Bronchial epithelial cell (primary cell): ENCODE measurements at regions not wholly inside any gene's neighbourhood (a gene's known extent, or its start where the extent isn't known, plus 50 kb on each side); places are given as distances from the start of the nearest gene placed in this dataset.
A peak's percentile ranks its signal among the peaks of the same experiment; 100 is the strongest.

Experiments
- DNase-seq: peaks from one replicate; pipeline ENCODE4 v3.0.0-alpha.2; 2010; ENCODE audit warnings: low read depth
- FAIRE-seq: peaks from 2 replicates; lab custom pipeline; 2011; peaks lifted over from hg19 to GRCh38; lab: Jason Lieb, UNC
- H3K27me3 ChIP-seq: 2 replicates; pipeline ENCODE4 v1.5.1; 2011; ENCODE audit warnings: low read length; ENCODE audit not compliant: control insufficient read depth, insufficient read depth
- H3K36me3 ChIP-seq: 2 replicates; pipeline ENCODE4 v1.5.1; 2011; ENCODE audit warnings: low read length; ENCODE audit not compliant: control insufficient read depth, insufficient read depth
- H3K4me3 ChIP-seq: 2 replicates; pipeline ENCODE4 v1.5.1; 2011; ENCODE audit warnings: mild to moderate bottlenecking, low read depth, low read length, control low read depth
- TF ChIP-seq, protein P1 (sequence below): IDR thresholded peaks from 2 replicates; pipeline ENCODE4 v1.5.1; 2011; ENCODE audit warnings: mild to moderate bottlenecking, moderate library complexity, low read length, control low read depth, inconsistent platforms; ENCODE audit not compliant: insufficient read depth, severe bottlenecking

- FAIRE-seq = no peak
- TF ChIP-seq, protein P1, sequence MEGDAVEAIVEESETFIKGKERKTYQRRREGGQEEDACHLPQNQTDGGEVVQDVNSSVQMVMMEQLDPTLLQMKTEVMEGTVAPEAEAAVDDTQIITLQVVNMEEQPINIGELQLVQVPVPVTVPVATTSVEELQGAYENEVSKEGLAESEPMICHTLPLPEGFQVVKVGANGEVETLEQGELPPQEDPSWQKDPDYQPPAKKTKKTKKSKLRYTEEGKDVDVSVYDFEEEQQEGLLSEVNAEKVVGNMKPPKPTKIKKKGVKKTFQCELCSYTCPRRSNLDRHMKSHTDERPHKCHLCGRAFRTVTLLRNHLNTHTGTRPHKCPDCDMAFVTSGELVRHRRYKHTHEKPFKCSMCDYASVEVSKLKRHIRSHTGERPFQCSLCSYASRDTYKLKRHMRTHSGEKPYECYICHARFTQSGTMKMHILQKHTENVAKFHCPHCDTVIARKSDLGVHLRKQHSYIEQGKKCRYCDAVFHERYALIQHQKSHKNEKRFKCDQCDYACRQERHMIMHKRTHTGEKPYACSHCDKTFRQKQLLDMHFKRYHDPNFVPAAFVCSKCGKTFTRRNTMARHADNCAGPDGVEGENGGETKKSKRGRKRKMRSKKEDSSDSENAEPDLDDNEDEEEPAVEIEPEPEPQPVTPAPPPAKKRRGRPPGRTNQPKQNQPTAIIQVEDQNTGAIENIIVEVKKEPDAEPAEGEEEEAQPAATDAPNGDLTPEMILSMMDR = no peak
- Histone ChIP-seq H3K27me3 (no peaks in the 10 kb centered on the region), H3K4me3 (no peak overlapping the region), H3K36me3 (no peaks in the 10 kb centered on the region)
- DNase-seq = peak; percentile 82
Measured at GRCh38 chr12:124683152-124684124, 116.0 kb upstream of the NCOR2 start.

DNA sequence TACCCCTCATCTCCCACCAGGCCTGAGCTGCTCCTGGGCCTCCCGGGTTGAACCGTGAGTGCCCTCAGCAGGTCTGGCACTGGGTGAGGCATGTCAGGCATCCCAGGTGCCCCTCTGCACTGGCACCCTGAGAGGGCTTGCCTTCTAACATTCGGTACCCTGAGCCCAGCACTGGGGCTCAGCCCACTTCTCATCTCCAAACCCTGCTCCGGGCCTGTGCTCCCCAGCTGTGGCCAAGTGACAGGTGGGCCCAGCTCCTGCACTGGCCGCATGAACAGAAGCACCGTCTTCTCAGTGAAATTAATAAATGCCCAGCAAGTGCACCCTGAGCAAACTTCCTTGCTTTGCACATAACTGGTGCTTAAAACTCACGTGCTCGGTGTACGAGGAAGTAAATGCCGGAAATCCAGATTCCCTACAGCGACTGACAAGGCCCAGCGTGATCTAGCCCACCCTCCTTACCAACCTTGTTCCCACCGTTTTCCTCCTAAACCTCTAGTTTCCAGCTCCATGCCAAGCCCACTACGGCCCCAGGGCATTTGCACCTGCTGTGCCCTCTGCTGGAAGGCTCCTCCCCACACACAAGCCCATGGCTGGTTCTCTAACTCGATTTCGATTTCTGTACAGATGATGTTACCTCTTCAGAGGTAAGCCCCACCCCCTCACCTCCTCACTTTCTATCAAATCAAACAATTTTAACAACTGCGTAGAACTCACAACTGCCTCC lies 115.2 kb upstream of the NCOR2 start:
- Histone ChIP-seq H3K4me3 (no peak overlapping the region), H3K36me3 (no peaks in the 10 kb centered on the region), H3K27me3 (no peaks in the 10 kb centered on the region)
- TF ChIP-seq, protein P1 = no peak
- no peak for FAIRE-seq
- no peak for DNase-seq

- H3K27me3 ChIP-seq = no peaks in the 10 kb centered on the region
- H3K4me3 ChIP-seq = no peak overlapping the region
- no peaks in the 10 kb centered on the region for H3K36me3 ChIP-seq
- TF ChIP-seq, protein P1 = no peak
- DNase-seq = peak; percentile 47
- no peak for FAIRE-seq
Measured at GRCh38 chr12:124681779-124682391, 114.5 kb upstream of the NCOR2 start.

DNA sequence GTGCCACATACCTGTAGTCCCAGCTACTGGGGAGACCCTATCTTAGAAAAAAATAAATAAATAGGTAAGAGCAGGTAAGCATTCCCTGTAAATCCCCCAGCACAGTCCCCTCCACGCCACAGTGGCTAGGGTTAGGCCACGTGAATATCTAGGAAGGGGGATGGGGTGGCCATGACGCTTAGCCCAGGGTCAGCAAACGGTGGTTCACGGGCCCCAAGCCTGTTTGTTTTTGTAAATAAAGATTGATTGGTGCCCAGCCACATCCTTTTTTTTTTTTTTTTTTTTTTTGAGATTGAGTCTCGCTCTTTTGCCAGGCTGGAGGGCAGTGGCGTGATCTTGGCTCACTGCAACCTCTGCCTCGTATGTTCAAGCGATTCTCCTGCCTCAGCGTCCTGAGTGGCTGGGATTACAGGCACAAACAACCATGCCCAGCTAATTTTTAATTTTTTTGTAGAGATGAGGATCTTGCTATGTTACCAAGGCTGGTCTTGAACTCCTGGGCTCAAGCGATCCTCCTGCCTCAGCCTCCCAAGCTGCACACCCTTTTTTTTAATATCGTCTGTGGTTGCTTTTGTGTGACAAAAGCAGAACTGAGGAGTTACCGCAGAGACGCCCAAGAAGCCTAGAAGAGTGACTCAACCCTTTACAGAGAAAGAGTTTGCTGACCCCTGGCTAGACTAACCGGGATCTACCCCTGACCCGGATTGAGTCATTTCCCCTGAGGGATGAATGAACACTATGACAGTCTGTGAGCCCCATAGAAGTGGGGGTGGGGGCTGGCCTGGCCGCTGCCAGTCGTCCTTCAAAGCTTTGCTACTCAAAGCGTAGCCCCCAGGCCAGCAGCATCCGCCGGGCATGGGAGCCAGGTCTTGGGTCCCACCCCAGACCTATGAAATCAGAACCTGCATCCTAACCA lies 113.7 kb upstream of the NCOR2 start:
- no peak for FAIRE-seq
- Histone ChIP-seq H3K27me3 (no peaks in the 10 kb centered on the region), H3K4me3 (no peak overlapping the region), H3K36me3 (no peaks in the 10 kb centered on the region)
- TF ChIP-seq, protein P1 = peak; percentile 42
- DNase-seq = peak; percentile 89
